IMR-90 (cell line): ENCODE measurements at regions not wholly inside any gene's neighbourhood (a gene's known extent, or its start where the extent isn't known, plus 50 kb on each side); places are given as distances from the start of the nearest gene placed in this dataset.

ENCODE experiments used
- ATAC-seq: fragments of 200-7000 bp; cut with Tn5 transposase; 2 replicates; pipeline ENCODE4 v1.9.1; 2020; ENCODE audit warnings: low read depth, mild to moderate bottlenecking, moderate library complexity
- BruUV-seq: library from RNA; stranded (reverse); fragments of 400-500 nt; replicated peaks from 2 replicates; lab custom pipeline; 2021; lab: Mats Ljungman, UMichigan
- CTCF ChIA-PET: fragments of 300-600 bp; formaldehyde crosslinking; extraction: SDS; loops from one replicate; lab custom pipeline; 2021; ENCODE audit warnings: antibody characterized with exemption; lab: Yijun Ruan, JAX
- POLR2A ChIA-PET: fragments of 300-600 bp; sonication (Branson Sonifier 250); formaldehyde crosslinking; loops from one replicate; lab custom pipeline; 2022; ENCODE audit warnings: antibody characterized with exemption; ENCODE audit not compliant: unreplicated experiment; lab: Charles Lee
- DNase-seq: peaks from one replicate; pipeline ENCODE4 v3.0.0; 2013
- H2AFZ ChIP-seq: replicated peaks from 2 replicates; pipeline ENCODE3; 2013; ENCODE audit warnings: low read length, mild to moderate bottlenecking; ENCODE audit not compliant: poor library complexity
- H2AK5ac ChIP-seq: 2 replicates; pipeline ENCODE4 v1.6.1; 2013; ENCODE audit warnings: low read depth, low read length, inconsistent platforms
- H2AK9ac ChIP-seq: replicated peaks from 2 replicates; pipeline ENCODE3; 2013; ENCODE audit warnings: mild to moderate bottlenecking, low read depth, low read length, moderate library complexity; ENCODE audit not compliant: poor library complexity
- H2BK120ac ChIP-seq: 2 replicates; pipeline ENCODE4 v1.6.1; 2013; ENCODE audit warnings: low read depth, low read length, inconsistent platforms
- H2BK15ac ChIP-seq: 3 replicates; pipeline ENCODE4 v1.6.1; 2013; ENCODE audit warnings: low read depth, low read length, inconsistent platforms
- H2BK20ac ChIP-seq: 2 replicates; pipeline ENCODE4 v1.6.1; 2013; ENCODE audit warnings: low read depth, mild to moderate bottlenecking, inconsistent platforms, low read length, moderate library complexity
- H2BK5ac ChIP-seq: 2 replicates; pipeline ENCODE4 v1.6.1; 2013; ENCODE audit warnings: mild to moderate bottlenecking, low read depth, low read length, inconsistent platforms; ENCODE audit not compliant: poor library complexity, severe bottlenecking
- H3K14ac ChIP-seq: replicated peaks from 2 replicates; pipeline ENCODE4 v1.6.1; 2013; ENCODE audit warnings: low read depth, low read length, inconsistent platforms
- H3K18ac ChIP-seq: 2 replicates; pipeline ENCODE4 v1.6.1; 2013; ENCODE audit warnings: low read depth, low read length, control low read depth
- H3K23ac ChIP-seq: 2 replicates; pipeline ENCODE4 v1.6.1; 2013; ENCODE audit warnings: low read depth, low read length, inconsistent platforms
- H3K27ac ChIP-seq: 2 replicates; pipeline ENCODE4 v1.5.1; 2013; ENCODE audit warnings: mild to moderate bottlenecking, control low read depth, low read length; ENCODE audit not compliant: insufficient read depth
- H3K27me3 ChIP-seq: 2 replicates; pipeline ENCODE4 v1.6.1; 2013; ENCODE audit warnings: low read length; ENCODE audit not compliant: control insufficient read depth, insufficient read depth
- H3K36me3 ChIP-seq: 2 replicates; pipeline ENCODE4 v1.6.1; 2013; ENCODE audit warnings: low read length, mixed read lengths; ENCODE audit not compliant: control insufficient read depth, insufficient read depth
- H3K4ac ChIP-seq: 2 replicates; pipeline ENCODE4 v1.6.1; 2013; ENCODE audit warnings: low read depth, low read length, inconsistent platforms
- H3K4me1 ChIP-seq: 2 replicates; pipeline ENCODE4 v1.6.1; 2013; ENCODE audit warnings: low read length, mixed read lengths; ENCODE audit not compliant: control insufficient read depth, insufficient read depth
- H3K4me2 ChIP-seq: 2 replicates; pipeline ENCODE4 v1.6.1; 2013; ENCODE audit warnings: low read depth, mild to moderate bottlenecking, control low read depth, low read length, moderate library complexity
- H3K4me3 ChIP-seq: 2 replicates; pipeline ENCODE4 v1.5.1; 2013; ENCODE audit warnings: low read depth, mild to moderate bottlenecking, control low read depth, low read length, moderate library complexity; ENCODE audit not compliant: insufficient read depth
- H3K56ac ChIP-seq: 2 replicates; pipeline ENCODE4 v1.6.1; 2013; ENCODE audit warnings: low read length, inconsistent platforms; ENCODE audit not compliant: insufficient read depth; ENCODE audit errors: extremely low read depth
- H3K79me1 ChIP-seq, 2 experiments: 2 replicates each; pipeline ENCODE4 v1.6.1; 2013; ENCODE audit warnings: low read length in 2 of 2, inconsistent platforms in 1 of 2, low read depth in 1 of 2
- H3K9ac ChIP-seq: 2 replicates; pipeline ENCODE4 v1.6.1; 2013; ENCODE audit warnings: low read depth, low read length, control low read depth
- H3K9me1 ChIP-seq: 2 replicates; pipeline ENCODE4 v1.6.1; 2013; ENCODE audit warnings: low read length, inconsistent platforms; ENCODE audit not compliant: insufficient read depth
- H3K9me3 ChIP-seq: 2 replicates; pipeline ENCODE4 v1.6.1; 2013; ENCODE audit warnings: low read length; ENCODE audit not compliant: control insufficient read depth, insufficient read depth
- H4K20me1 ChIP-seq: 2 replicates; pipeline ENCODE4 v1.6.1; 2013; ENCODE audit warnings: low read length, inconsistent platforms; ENCODE audit not compliant: insufficient read depth
- H4K5ac ChIP-seq: 2 replicates; pipeline ENCODE4 v1.6.1; 2013; ENCODE audit warnings: mild to moderate bottlenecking, low read depth, low read length, control low read depth
- H4K8ac ChIP-seq, 2 experiments: 2 replicates each; pipeline ENCODE4 v1.6.1; 2013; ENCODE audit warnings: low read depth in 2 of 2, low read length in 2 of 2, control low read depth in 1 of 2, inconsistent platforms in 1 of 2
- H4K91ac ChIP-seq: 2 replicates; pipeline ENCODE4 v1.6.1; 2013; ENCODE audit warnings: low read depth, low read length, inconsistent platforms; ENCODE audit not compliant: insufficient read depth
- BHLHE40 ChIP-seq: fragments of 150-350 bp; IDR thresholded peaks from 2 replicates; pipeline ENCODE4 v1.6.1; 2016; ENCODE audit warnings: mild to moderate bottlenecking, low read depth, low read length
- CEBPB ChIP-seq: IDR thresholded peaks from 2 replicates; pipeline ENCODE4 v1.6.1; 2012; ENCODE audit warnings: low read depth, low read length, improper control_type of control experiment
- CHD1 ChIP-seq: IDR thresholded peaks from 2 replicates; pipeline ENCODE4 v1.6.1; 2012; ENCODE audit warnings: low read depth, low read length, improper control_type of control experiment
- FOS ChIP-seq: fragments of 150-350 bp; IDR thresholded peaks from 2 replicates; pipeline ENCODE4 v1.6.1; 2016; ENCODE audit warnings: low read depth, low read length
- MAFK ChIP-seq: IDR thresholded peaks from 2 replicates; pipeline ENCODE4 v1.6.1; 2012; ENCODE audit warnings: low read depth, low read length, improper control_type of control experiment
- MAZ ChIP-seq: IDR thresholded peaks from 2 replicates; pipeline ENCODE4 v1.6.1; 2012; ENCODE audit warnings: low read depth, mild to moderate bottlenecking, low read length, improper control_type of control experiment, moderate library complexity, borderline replicate concordance
- MXI1 ChIP-seq: IDR thresholded peaks from 2 replicates; pipeline ENCODE4 v1.6.1; 2012; ENCODE audit warnings: low read depth, mild to moderate bottlenecking, low read length, moderate library complexity, borderline replicate concordance
- NFE2L2 ChIP-seq: fragments of 150-350 bp; IDR thresholded peaks from 2 replicates; pipeline ENCODE4 v1.6.1; 2016; ENCODE audit warnings: low read depth, mild to moderate bottlenecking, low read length
- POLR2A ChIP-seq: IDR thresholded peaks from 2 replicates; pipeline ENCODE4 v1.6.1; 2012; ENCODE audit warnings: mild to moderate bottlenecking, low read depth, low read length
- RAD21 ChIP-seq: IDR thresholded peaks from 2 replicates; pipeline ENCODE4 v1.6.1; 2012; ENCODE audit warnings: low read length, improper control_type of control experiment
- RCOR1 ChIP-seq: IDR thresholded peaks from 2 replicates; pipeline ENCODE4 v1.6.1; 2012; ENCODE audit warnings: mild to moderate bottlenecking, low read length, improper control_type of control experiment; ENCODE audit not compliant: insufficient replicate concordance
- RFX5 ChIP-seq: IDR thresholded peaks from 2 replicates; pipeline ENCODE4 v1.8.0; 2012; ENCODE audit warnings: low read depth, mild to moderate bottlenecking, low read length, moderate library complexity
- SMC3 ChIP-seq: fragments of 150-350 bp; IDR thresholded peaks from 2 replicates; pipeline ENCODE4 v1.6.1; 2016; ENCODE audit warnings: low read depth, mild to moderate bottlenecking, antibody characterized with exemption, low read length, moderate library complexity
- WGBS, 2 experiments: methylation state at CpG; one replicate each; pipeline versions ENCODE4 v1.1.5 to v1.1.7; 2013; ENCODE audit warnings: missing lambda C conversion rate in 2 of 2; ENCODE audit not compliant: insufficient read length in 1 of 2; ENCODE audit errors: extremely low coverage in 2 of 2; 5-methylcytosine and 5-hydroxymethylcytosine counted together
- dilution Hi-C: fragments of 300-500 bp; cut with HindIII; formaldehyde crosslinking; loops from one replicate; pipeline ENCODE4 v1.14.3; 2018; ENCODE audit warnings: low sequenced_read_pairs; ENCODE audit not compliant: unreplicated experiment
- in situ Hi-C: fragments of 300-500 bp; cut with MboI; formaldehyde crosslinking; loops from 3 replicates; pipeline ENCODE4 v1.14.3; 2019; ENCODE audit warnings: low sequenced_read_pairs, inconsistent platforms, mixed read lengths
- intact Hi-C: fragments of 100-400 bp; cut with micrococcal nuclease; formaldehyde crosslinking; loops from 2 replicates; pipeline ENCODE4 v1.10.0; 2022
- TF ChIP-seq, protein P1 (sequence below): conservative IDR thresholded peaks from 2 replicates; pipeline ENCODE4 v1.5.1; 2012; ENCODE audit warnings: mild to moderate bottlenecking, low read depth, low read length, improper control_type of control experiment
- TF ChIP-seq, protein P2 (sequence below): fragments of 150-350 bp; IDR thresholded peaks from 2 replicates; pipeline ENCODE4 v1.6.1; 2016; ENCODE audit warnings: low read depth, mild to moderate bottlenecking, low read length, moderate library complexity, borderline replicate concordance
- TF ChIP-seq, protein P3 (sequence below): fragments of 150-350 bp; IDR thresholded peaks from 2 replicates; pipeline ENCODE4 v1.6.1; 2017; ENCODE audit warnings: mild to moderate bottlenecking, antibody characterized with exemption, low read length, low read depth

DNA sequence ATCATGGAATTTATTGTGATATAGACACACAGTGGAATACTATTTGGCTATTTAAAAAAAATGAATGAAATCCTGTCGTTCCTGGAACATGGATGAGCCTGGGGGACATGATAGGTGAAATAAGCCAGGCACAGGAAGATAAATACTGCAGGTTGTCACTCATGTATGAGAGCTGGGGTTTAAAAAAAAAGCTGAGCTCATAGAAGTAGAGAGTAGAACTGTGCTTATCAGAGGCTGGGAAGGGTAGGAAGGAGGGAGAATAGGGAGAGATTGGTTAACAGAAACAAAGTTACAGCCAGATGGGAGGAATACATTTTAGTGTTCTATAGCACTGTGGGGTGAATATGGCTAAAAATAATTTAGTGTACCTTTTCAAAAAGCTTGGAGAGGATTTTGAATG, 200.6 kb upstream of the NR4A3 start:
- H4K91ac ChIP-seq, result no peak overlapping the region
- no peak overlapping the region for H3K4me2 ChIP-seq
- DNase-seq (no peak), ATAC-seq (no peak)
- H4K20me1 ChIP-seq, result no peaks in the 10 kb centered on the region
- dilution Hi-C loops, result no loop called here
- TF ChIP-seq BHLHE40, result no peak
- no peak for TF ChIP-seq SMC3
- no peak for TF ChIP-seq RAD21
- no peak for TF ChIP-seq MXI1
- no peak for TF ChIP-seq MAZ
- TF ChIP-seq, protein P1, sequence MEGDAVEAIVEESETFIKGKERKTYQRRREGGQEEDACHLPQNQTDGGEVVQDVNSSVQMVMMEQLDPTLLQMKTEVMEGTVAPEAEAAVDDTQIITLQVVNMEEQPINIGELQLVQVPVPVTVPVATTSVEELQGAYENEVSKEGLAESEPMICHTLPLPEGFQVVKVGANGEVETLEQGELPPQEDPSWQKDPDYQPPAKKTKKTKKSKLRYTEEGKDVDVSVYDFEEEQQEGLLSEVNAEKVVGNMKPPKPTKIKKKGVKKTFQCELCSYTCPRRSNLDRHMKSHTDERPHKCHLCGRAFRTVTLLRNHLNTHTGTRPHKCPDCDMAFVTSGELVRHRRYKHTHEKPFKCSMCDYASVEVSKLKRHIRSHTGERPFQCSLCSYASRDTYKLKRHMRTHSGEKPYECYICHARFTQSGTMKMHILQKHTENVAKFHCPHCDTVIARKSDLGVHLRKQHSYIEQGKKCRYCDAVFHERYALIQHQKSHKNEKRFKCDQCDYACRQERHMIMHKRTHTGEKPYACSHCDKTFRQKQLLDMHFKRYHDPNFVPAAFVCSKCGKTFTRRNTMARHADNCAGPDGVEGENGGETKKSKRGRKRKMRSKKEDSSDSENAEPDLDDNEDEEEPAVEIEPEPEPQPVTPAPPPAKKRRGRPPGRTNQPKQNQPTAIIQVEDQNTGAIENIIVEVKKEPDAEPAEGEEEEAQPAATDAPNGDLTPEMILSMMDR, result no peak
- TF ChIP-seq MAFK, result no peak
- no peak for TF ChIP-seq FOS
- no peak for TF ChIP-seq RCOR1
- TF ChIP-seq CHD1, result no peak
- TF ChIP-seq, protein P2, sequence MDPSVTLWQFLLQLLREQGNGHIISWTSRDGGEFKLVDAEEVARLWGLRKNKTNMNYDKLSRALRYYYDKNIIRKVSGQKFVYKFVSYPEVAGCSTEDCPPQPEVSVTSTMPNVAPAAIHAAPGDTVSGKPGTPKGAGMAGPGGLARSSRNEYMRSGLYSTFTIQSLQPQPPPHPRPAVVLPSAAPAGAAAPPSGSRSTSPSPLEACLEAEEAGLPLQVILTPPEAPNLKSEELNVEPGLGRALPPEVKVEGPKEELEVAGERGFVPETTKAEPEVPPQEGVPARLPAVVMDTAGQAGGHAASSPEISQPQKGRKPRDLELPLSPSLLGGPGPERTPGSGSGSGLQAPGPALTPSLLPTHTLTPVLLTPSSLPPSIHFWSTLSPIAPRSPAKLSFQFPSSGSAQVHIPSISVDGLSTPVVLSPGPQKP, result no peak
- no peak for TF ChIP-seq NFE2L2
- no peak for TF ChIP-seq POLR2A
- TF ChIP-seq RFX5, result no peak
- TF ChIP-seq, protein P3, sequence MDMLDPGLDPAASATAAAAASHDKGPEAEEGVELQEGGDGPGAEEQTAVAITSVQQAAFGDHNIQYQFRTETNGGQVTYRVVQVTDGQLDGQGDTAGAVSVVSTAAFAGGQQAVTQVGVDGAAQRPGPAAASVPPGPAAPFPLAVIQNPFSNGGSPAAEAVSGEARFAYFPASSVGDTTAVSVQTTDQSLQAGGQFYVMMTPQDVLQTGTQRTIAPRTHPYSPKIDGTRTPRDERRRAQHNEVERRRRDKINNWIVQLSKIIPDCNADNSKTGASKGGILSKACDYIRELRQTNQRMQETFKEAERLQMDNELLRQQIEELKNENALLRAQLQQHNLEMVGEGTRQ, result no peak
- TF ChIP-seq CEBPB, result no peak
- no peak overlapping the region for H3K23ac ChIP-seq
- no peak overlapping the region for H3K18ac ChIP-seq
- no peak overlapping the region for H3K56ac ChIP-seq
- H3K79me1 ChIP-seq, result no peaks in the 10 kb centered on the region
- H2BK20ac ChIP-seq, result no peak overlapping the region
- H2AFZ ChIP-seq, result no peak overlapping the region
- H3K9me1 ChIP-seq, result no peaks in the 10 kb centered on the region
- in situ Hi-C loops, result no loop called here
- no peak overlapping the region for H3K14ac ChIP-seq
- H3K4ac ChIP-seq, result no peak overlapping the region
- H2BK5ac ChIP-seq, result no peak overlapping the region
- H3K4me3 ChIP-seq, result no peak overlapping the region
- ChIA-PET POLR2A (no interaction called here), CTCF (no interaction called here)
- no peaks in the 10 kb centered on the region for H3K4me1 ChIP-seq
- H3K27me3 ChIP-seq, result peaks cover 3% of the 10 kb centered on the region
- intact Hi-C loops, result no loop called here
- H3K9me3 ChIP-seq, result no peaks in the 10 kb centered on the region
- no peak overlapping the region for H2BK120ac ChIP-seq
- H3K9ac ChIP-seq, result no peak overlapping the region
- H4K8ac ChIP-seq, result no peak overlapping the region
- H3K36me3 ChIP-seq, result no peaks in the 10 kb centered on the region
- BruUV-seq, result no TSS peak
- 50% methylated on average over 1 of the region's 1 CpG; no CpG with 5 or more reads in 1 of the 2 experiments for WGBS, 2 experiments
- no peak overlapping the region for H2BK15ac ChIP-seq
- H4K5ac ChIP-seq, result no peak overlapping the region
- H2AK9ac ChIP-seq, result no peak overlapping the region
- H3K27ac ChIP-seq, result no peak overlapping the region
- no peak overlapping the region for H2AK5ac ChIP-seq
